ENCODE measurements at regions not wholly inside any gene's neighbourhood (a gene's known extent, or its start where the extent isn't known, plus 50 kb on each side); places are given as distances from the start of the nearest gene placed in this dataset.

GRCh38 chr2:83661711-83662110, 797.4 kb downstream of the SUCLG1 start:
- TF ChIP-seq CTCF (IDR thresholded peaks at IDR 0.05): no peak
- TF ChIP-seq ZFX (IDR thresholded peaks at IDR 0.05; ENCODE audit: borderline replicate concordance): no peak

All from 22Rv1 (cell line).